H1 (cell line): ENCODE measurements at regions not wholly inside any gene's neighbourhood (a gene's known extent, or its start where the extent isn't known, plus 50 kb on each side); places are given as distances from the start of the nearest gene placed in this dataset.

Experiments used
- CTCF ChIA-PET: fragments of 300-600 bp; sonication (Branson Sonifier 250); formaldehyde crosslinking; loops from one replicate; lab custom pipeline; 2021; ENCODE audit not compliant: partially characterized antibody; lab: Charles Lee
- POLR2A ChIA-PET: fragments of 300-600 bp; sonication (Branson Sonifier 250); formaldehyde crosslinking; loops from one replicate; lab custom pipeline; 2021; ENCODE audit warnings: inconsistent platforms; ENCODE audit not compliant: partially characterized antibody; lab: Charles Lee
- DNase-seq, 2 experiments: peaks; one replicate each; pipeline versions ENCODE4 v3.0.0 to v3.0.0-alpha.2; 2010 to 2022; ENCODE audit warnings: low spot score in 2 of 2, low read depth in 1 of 2, mixed read lengths in 1 of 2
- FAIRE-seq: peaks from 2 replicates; lab custom pipeline; 2011; peaks lifted over from hg19 to GRCh38; lab: Jason Lieb, UNC
- H2AFZ ChIP-seq: 2 replicates; pipeline ENCODE4 v1.8.1; 2012; ENCODE audit warnings: low read length, inconsistent platforms
- H2AK5ac ChIP-seq: 2 replicates; pipeline ENCODE4 v1.6.1; 2013; ENCODE audit warnings: low read depth, low read length
- H2BK120ac ChIP-seq: replicated peaks from 2 replicates; pipeline ENCODE3; 2013; ENCODE audit warnings: low read depth, low read length, inconsistent platforms
- H2BK12ac ChIP-seq: 2 replicates; pipeline ENCODE4 v1.6.1; 2013; ENCODE audit warnings: low read depth, low read length
- H2BK15ac ChIP-seq: 2 replicates; pipeline ENCODE4 v1.6.1; 2013; ENCODE audit warnings: low read length
- H2BK20ac ChIP-seq: 2 replicates; pipeline ENCODE4 v1.6.1; 2013; ENCODE audit warnings: low read length
- H2BK5ac ChIP-seq: 2 replicates; pipeline ENCODE4 v1.6.1; 2013; ENCODE audit warnings: low read depth, low read length
- H3K14ac ChIP-seq: 2 replicates; pipeline ENCODE4 v1.6.1; 2013; ENCODE audit warnings: inconsistent platforms; ENCODE audit not compliant: insufficient read length
- H3K18ac ChIP-seq: 2 replicates; pipeline ENCODE4 v1.6.1; 2013; ENCODE audit warnings: low read length; ENCODE audit errors: extremely low read depth
- H3K23ac ChIP-seq: 2 replicates; pipeline ENCODE4 v1.6.1; 2013; ENCODE audit warnings: inconsistent platforms; ENCODE audit not compliant: insufficient read length
- H3K23me2 ChIP-seq: 2 replicates; pipeline ENCODE4 v1.6.1; 2013; ENCODE audit warnings: low read depth, low read length
- H3K27ac ChIP-seq: 2 replicates; pipeline ENCODE4 v1.6.1; 2011; ENCODE audit warnings: low read depth, low read length, inconsistent platforms
- H3K27me3 ChIP-seq, 4 experiments: replicated peaks in 1 of 4; 1 replicate in 1 of 4; 2 replicates in 3 of 4; pipeline versions ENCODE4 v1.6.1 to v1.8.1; 2011 to 2013; ENCODE audit warnings: low read length in 3 of 4, mild to moderate bottlenecking in 3 of 4, inconsistent platforms in 2 of 4, mixed read lengths in 2 of 4, moderate library complexity in 1 of 4; ENCODE audit not compliant: control insufficient read depth in 3 of 4, insufficient read depth in 3 of 4; ENCODE audit errors: extremely low read depth in 1 of 4
- H3K36me3 ChIP-seq, 4 experiments: 2 replicates each; pipeline versions ENCODE4 v1.6.1 to v1.8.1; 2011 to 2013; ENCODE audit warnings: mild to moderate bottlenecking in 4 of 4, low read length in 3 of 4, moderate library complexity in 2 of 4, control low read depth in 1 of 4, inconsistent platforms in 1 of 4; ENCODE audit not compliant: insufficient read depth in 4 of 4, control insufficient read depth in 2 of 4
- H3K4ac ChIP-seq: replicated peaks from 2 replicates; pipeline ENCODE3; 2013; ENCODE audit warnings: low read length, low read depth, mixed read lengths, inconsistent platforms; ENCODE audit not compliant: insufficient read length
- H3K4me1 ChIP-seq, 4 experiments: replicated peaks in 1 of 4; 1 replicate in 1 of 4; 2 replicates in 3 of 4; pipeline versions ENCODE4 v1.6.1 to v1.8.1; 2011 to 2013; ENCODE audit warnings: low read length in 3 of 4, inconsistent platforms in 2 of 4, mixed read lengths in 1 of 4; ENCODE audit not compliant: insufficient read depth in 4 of 4, control insufficient read depth in 3 of 4
- H3K4me2 ChIP-seq, 2 experiments: 2 replicates each; pipeline versions ENCODE4 v1.6.1 to v1.8.1; 2011 to 2013; ENCODE audit warnings: low read depth in 2 of 2, low read length in 2 of 2, control low read depth in 1 of 2, inconsistent platforms in 1 of 2, mild to moderate bottlenecking in 1 of 2; ENCODE audit not compliant: insufficient read depth in 1 of 2
- H3K4me3 ChIP-seq, 4 experiments: fragments of 200-600, 300-600 bp in 1 of 4; sonication (generic), shearing (Covaris generic), sonication (Bioruptor Twin) in 1 of 4; 2 replicates each; pipeline versions ENCODE4 v1.5.1 to v1.8.1; 2011 to 2016; ENCODE audit warnings: low read length in 4 of 4, low read depth in 3 of 4, control low read depth in 2 of 4, inconsistent platforms in 2 of 4, mild to moderate bottlenecking in 2 of 4, mixed read lengths in 1 of 4, moderate library complexity in 1 of 4; ENCODE audit not compliant: insufficient read depth in 2 of 4; ENCODE audit errors: extremely low read depth in 1 of 4
- H3K56ac ChIP-seq: replicated peaks from 2 replicates; pipeline ENCODE3; 2013; ENCODE audit warnings: low read depth, mild to moderate bottlenecking, mixed read lengths, low read length, inconsistent platforms; ENCODE audit not compliant: insufficient read length
- H3K79me1 ChIP-seq: 2 replicates; pipeline ENCODE4 v1.6.1; 2013; ENCODE audit warnings: low read depth, low read length, control low read depth
- H3K79me2 ChIP-seq, 2 experiments: 2 replicates each; pipeline versions ENCODE4 v1.6.1 to v1.8.1; 2012 to 2013; ENCODE audit warnings: low read length in 2 of 2, mild to moderate bottlenecking in 2 of 2, inconsistent platforms in 1 of 2; ENCODE audit not compliant: insufficient read depth in 2 of 2, control insufficient read depth in 1 of 2
- H3K9ac ChIP-seq, 4 experiments: replicated peaks in 1 of 4; 1 replicate in 1 of 4; 2 replicates in 3 of 4; pipeline versions ENCODE4 v1.6.1 to v1.8.1; 2011 to 2013; ENCODE audit warnings: low read depth in 3 of 4, low read length in 3 of 4, control low read depth in 2 of 4, mild to moderate bottlenecking in 2 of 4, moderate library complexity in 2 of 4, inconsistent platforms in 1 of 4; ENCODE audit errors: extremely low read depth in 1 of 4
- H3K9me3 ChIP-seq, 2 experiments: 2 replicates each; pipeline versions ENCODE4 v1.6.1 to v1.8.1; 2012 to 2013; ENCODE audit warnings: mild to moderate bottlenecking in 2 of 2, moderate library complexity in 2 of 2, control low read depth in 1 of 2, inconsistent platforms in 1 of 2, low read depth in 1 of 2, low read length in 1 of 2, mixed read lengths in 1 of 2; ENCODE audit not compliant: insufficient read depth in 2 of 2
- H4K20me1 ChIP-seq, 2 experiments: replicated peaks in 1 of 2; 2 replicates each; pipeline versions ENCODE3 to v1.8.1; 2011 to 2013; ENCODE audit warnings: inconsistent platforms in 2 of 2, low read length in 2 of 2, mild to moderate bottlenecking in 1 of 2; ENCODE audit not compliant: insufficient read depth in 2 of 2, control insufficient read depth in 1 of 2
- H4K5ac ChIP-seq: 2 replicates; pipeline ENCODE4 v1.6.1; 2013; ENCODE audit warnings: low read length, low read depth, mixed read lengths, inconsistent platforms; ENCODE audit not compliant: insufficient read length
- H4K8ac ChIP-seq: 2 replicates; pipeline ENCODE4 v1.8.0; 2013; ENCODE audit warnings: mild to moderate bottlenecking, moderate library complexity, low read length, inconsistent platforms; ENCODE audit not compliant: insufficient read depth; ENCODE audit errors: extremely low read depth
- H4K91ac ChIP-seq: replicated peaks from 2 replicates; pipeline ENCODE3; 2013; ENCODE audit warnings: low read length, mixed read lengths, inconsistent platforms; ENCODE audit not compliant: insufficient read length
- CEBPB ChIP-seq: IDR thresholded peaks from 2 replicates; pipeline ENCODE4 v1.6.1; 2012; ENCODE audit warnings: low read depth, low read length
- CTBP2 ChIP-seq: IDR thresholded peaks from 2 replicates; pipeline ENCODE4 v1.7.0; 2011; ENCODE audit warnings: borderline replicate concordance, mild to moderate bottlenecking, moderate library complexity, mixed read lengths, low read length; ENCODE audit not compliant: insufficient read depth, insufficient read length
- GABPA ChIP-seq: IDR thresholded peaks from 2 replicates; pipeline ENCODE4 v1.6.1; 2011; ENCODE audit warnings: mild to moderate bottlenecking, low read length, moderate library complexity, borderline replicate concordance; ENCODE audit not compliant: insufficient read depth
- NANOG ChIP-seq: IDR thresholded peaks from 2 replicates; pipeline ENCODE4 v1.6.1; 2011; ENCODE audit warnings: low read length, low read depth, mild to moderate bottlenecking, inconsistent platforms; ENCODE audit not compliant: insufficient read depth, poor library complexity, severe bottlenecking
- PHF8 ChIP-seq: fragments of 200-600 bp; sonication (generic); conservative IDR thresholded peaks from 2 replicates; pipeline ENCODE4 v1.7.1; 2012; ENCODE audit warnings: low read depth, mild to moderate bottlenecking, inconsistent platforms, low read length, moderate library complexity
- RBBP5 ChIP-seq: IDR thresholded peaks from 2 replicates; pipeline ENCODE4 v1.7.1; 2012; ENCODE audit warnings: low read depth, mild to moderate bottlenecking, inconsistent platforms, low read length, moderate library complexity, borderline replicate concordance
- RNF2 ChIP-seq: fragments of 200-900, 300-1000 bp; sonication (generic); IDR thresholded peaks from 2 replicates; pipeline ENCODE4 v1.7.1; 2016; ENCODE audit warnings: borderline replicate concordance, low read depth, mild to moderate bottlenecking, antibody characterized with exemption, low read length; ENCODE audit not compliant: poor library complexity, severe bottlenecking; ENCODE audit errors: missing control alignments
- WGBS, 2 experiments: shearing (Covaris generic) in 1 of 2; methylation state at CpG; one replicate each; pipeline versions ENCODE4 v1.1.6 to v1.1.7; 2013 to 2015; ENCODE audit warnings: low lambda C conversion rate in 2 of 2, mixed read lengths in 2 of 2, inconsistent platforms in 1 of 2, low coverage in 1 of 2, missing lambda C conversion rate in 1 of 2; ENCODE audit not compliant: insufficient replicate concordance in 2 of 2, insufficient coverage in 1 of 2, insufficient read length in 1 of 2; ENCODE audit errors: extremely low coverage in 1 of 2, missing lambda C conversion rate in 1 of 2; 5-methylcytosine and 5-hydroxymethylcytosine counted together
- TF ChIP-seq, protein P1 (sequence below): IDR thresholded peaks from 2 replicates; pipeline ENCODE4 v1.6.1; 2012; ENCODE audit warnings: inconsistent platforms

- Histone ChIP-seq H3K27me3 (no peaks in the 10 kb centered on the region), H2BK20ac (no peak overlapping the region), H4K91ac (no peak overlapping the region), H3K4me3 (no peak overlapping the region)
- FAIRE-seq = no peak
- POLR2A ChIA-PET = no interaction called here
- no peak for TF ChIP-seq RBBP5
- TF ChIP-seq GABPA = no peak
- TF ChIP-seq CEBPB = no peak
- TF ChIP-seq RNF2 = no peak
- TF ChIP-seq CTBP2 = no peak
- TF ChIP-seq PHF8 = no peak
- TF ChIP-seq, protein P1, sequence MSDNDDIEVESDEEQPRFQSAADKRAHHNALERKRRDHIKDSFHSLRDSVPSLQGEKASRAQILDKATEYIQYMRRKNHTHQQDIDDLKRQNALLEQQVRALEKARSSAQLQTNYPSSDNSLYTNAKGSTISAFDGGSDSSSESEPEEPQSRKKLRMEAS = no peak
- TF ChIP-seq NANOG = no peak
- TF ChIP-seq, all 59 proteins: peak for 0
- Histone ChIP-seq H3K4ac (no peak overlapping the region), H2BK120ac (no peak overlapping the region), H3K23ac (no peak overlapping the region), H4K8ac (no peak overlapping the region), H2AK5ac (no peak overlapping the region), H3K4me2 (no peak overlapping the region), H2BK5ac (no peak overlapping the region), H4K20me1 (no peaks in the 10 kb centered on the region), H3K23me2 (no peaks in the 10 kb centered on the region), H3K79me2 (no peaks in the 10 kb centered on the region), H3K14ac (no peak overlapping the region), H3K4me1 (no peaks in the 10 kb centered on the region; a peak in 1 of 7 replicates), H3K18ac (no peak overlapping the region), H2AFZ (no peak overlapping the region), H3K56ac (no peak overlapping the region), H3K36me3 (no peaks in the 10 kb centered on the region), H3K79me1 (no peaks in the 10 kb centered on the region), H3K9ac (no peak overlapping the region; a peak in 1 of 7 replicates), H3K27ac (no peak overlapping the region), H2BK15ac (no peak overlapping the region), H4K5ac (no peak overlapping the region), H3K9me3 (no peaks in the 10 kb centered on the region), H2BK12ac (no peak overlapping the region)
- WGBS, 2 experiments = 43% methylated on average over 2 of the region's 2 CpGs; no CpG with 5 or more reads in 1 of the 2 experiments
- CTCF ChIA-PET = no interaction called here
- DNase-seq = no peak
Observed at GRCh38 chr5:36407396-36407795, 105.7 kb upstream of the RANBP3L start.
